Activated naive CD8-positive, alpha-beta T cell (primary cell): ENCODE measurements at regions not wholly inside any gene's neighbourhood (a gene's known extent, or its start where the extent isn't known, plus 50 kb on each side); places are given as distances from the start of the nearest gene placed in this dataset.

Experiments
- H3K27ac Mint-ChIP-seq: one replicate; pipeline ENCODE4 v1.8.0; 2021; ENCODE audit warnings: mixed read lengths
- H3K27me3 Mint-ChIP-seq: one replicate; pipeline ENCODE4 v1.8.0; 2021; ENCODE audit warnings: mixed read lengths
- H3K36me3 Mint-ChIP-seq: one replicate; pipeline ENCODE4 v1.8.0; 2021; ENCODE audit warnings: mixed read lengths
- H3K4me1 Mint-ChIP-seq: one replicate; pipeline ENCODE4 v1.8.0; 2021; ENCODE audit warnings: low read depth, mixed read lengths
- H3K4me3 Mint-ChIP-seq: one replicate; pipeline ENCODE4 v1.8.0; 2021; ENCODE audit warnings: mild to moderate bottlenecking, mixed read lengths
- H3K9me3 Mint-ChIP-seq: one replicate; pipeline ENCODE4 v1.8.0; 2021; ENCODE audit warnings: low read depth, mixed read lengths

GRCh38 chr5:1748271-1748670 is 51.4 kb downstream of the MRPL36 start:
- no peak overlapping the region for H3K27ac Mint-ChIP-seq
- no peaks in the 10 kb centered on the region for H3K36me3 Mint-ChIP-seq
- H3K9me3 Mint-ChIP-seq: no peaks in the 10 kb centered on the region
- no peak overlapping the region for H3K4me3 Mint-ChIP-seq
- peaks cover 4% of the 10 kb centered on the region for H3K27me3 Mint-ChIP-seq
- H3K4me1 Mint-ChIP-seq: no peaks in the 10 kb centered on the region

DNA sequence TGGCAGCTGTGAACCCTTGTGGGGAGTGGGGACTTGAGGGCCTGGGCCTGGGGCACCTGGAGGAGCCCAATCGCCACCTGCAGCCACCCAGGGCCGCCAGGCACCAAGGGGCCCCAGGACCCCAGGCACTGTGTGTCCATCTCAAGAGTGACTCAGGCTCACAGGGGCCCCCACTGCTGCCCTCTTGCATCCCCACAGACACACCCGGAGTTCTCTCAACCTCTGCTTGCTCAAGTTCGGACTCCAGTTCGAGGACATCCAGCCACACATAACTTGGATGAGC is 51.9 kb downstream of the MRPL36 start:
- no peak overlapping the region for H3K27ac Mint-ChIP-seq
- peaks cover 6% of the 10 kb centered on the region for H3K27me3 Mint-ChIP-seq
- no peaks in the 10 kb centered on the region for H3K36me3 Mint-ChIP-seq
- H3K4me3 Mint-ChIP-seq: no peak overlapping the region
- H3K9me3 Mint-ChIP-seq: no peaks in the 10 kb centered on the region
- H3K4me1 Mint-ChIP-seq: no peaks in the 10 kb centered on the region

- peaks cover 8% of the 10 kb centered on the region for H3K27me3 Mint-ChIP-seq
- H3K9me3 Mint-ChIP-seq: peaks cover 2% of the 10 kb centered on the region
- H3K36me3 Mint-ChIP-seq: peaks cover under 1% of the 10 kb centered on the region
- H3K4me1 Mint-ChIP-seq: no peaks in the 10 kb centered on the region
- H3K4me3 Mint-ChIP-seq: no peak overlapping the region
- no peak overlapping the region for H3K27ac Mint-ChIP-seq
Measured at GRCh38 chr5:1747079-1747802, 52.4 kb downstream of the MRPL36 start.

DNA sequence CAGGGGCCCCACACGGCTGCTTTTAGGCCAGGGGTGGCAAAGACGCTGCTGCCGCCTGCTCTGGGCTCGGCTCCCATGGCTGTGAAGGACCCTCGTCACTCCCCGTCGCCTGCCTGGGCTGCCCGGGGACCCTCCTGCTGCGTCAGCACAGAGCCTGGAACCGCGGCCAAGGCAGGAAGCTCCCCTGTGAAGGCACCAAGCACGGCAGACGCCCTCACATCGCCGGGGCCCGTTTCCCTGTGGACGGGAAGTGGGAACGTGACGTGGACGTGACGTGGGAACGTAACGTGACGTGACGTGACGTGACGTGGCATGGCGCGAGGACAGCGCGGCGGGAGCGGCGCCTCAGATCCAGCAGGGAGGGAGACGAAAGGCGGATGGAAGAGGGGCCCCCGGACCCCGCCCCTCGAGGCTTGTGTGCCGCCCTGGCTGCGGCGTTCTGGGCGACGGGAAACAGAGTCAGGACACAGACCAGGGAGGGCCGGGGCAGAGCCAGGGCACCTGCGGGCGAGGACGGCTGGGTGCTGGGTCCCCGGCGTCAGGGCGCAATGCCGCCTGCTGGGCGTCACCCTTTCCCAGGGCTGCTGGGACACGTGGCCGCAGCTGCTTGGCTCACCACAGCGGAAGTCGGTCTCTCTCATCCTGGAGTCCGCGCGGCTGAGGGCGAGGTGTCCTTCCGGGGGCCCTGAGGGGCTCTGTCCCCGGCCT is 53.1 kb downstream of the MRPL36 start:
- Mint-ChIP-seq H3K27me3 (peaks cover 11% of the 10 kb centered on the region), H3K4me3 (no peak overlapping the region)

DNA sequence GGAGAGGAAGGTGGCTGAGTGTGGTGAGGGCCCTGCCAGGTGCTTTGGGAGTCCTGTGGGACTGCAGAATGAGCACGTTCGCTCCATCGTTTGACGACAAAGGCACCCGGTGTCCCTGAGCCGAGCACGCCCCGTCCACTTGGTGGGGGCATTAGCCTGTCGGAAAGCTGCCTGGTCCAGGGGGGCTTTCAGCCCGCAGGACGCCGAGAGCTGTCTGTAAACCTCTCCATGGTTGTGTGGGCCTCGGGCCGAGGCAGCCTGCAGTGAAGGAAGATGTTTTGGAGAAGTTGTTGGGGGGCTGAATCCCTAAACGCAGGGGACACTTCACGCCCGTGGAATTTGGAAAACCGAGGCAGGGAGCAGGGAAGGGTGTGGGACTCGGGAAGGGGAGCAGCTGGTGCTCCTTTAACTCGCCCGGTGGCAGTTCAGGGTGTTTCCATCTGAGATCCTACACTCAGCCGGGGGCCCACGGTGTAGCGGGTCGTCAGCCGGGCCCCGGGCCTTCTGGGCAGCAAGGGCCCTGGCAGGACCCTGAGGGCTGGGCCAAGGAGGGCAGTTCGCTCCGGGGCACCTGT is 53.8 kb downstream of the MRPL36 start:
- H3K4me1 Mint-ChIP-seq: no peaks in the 10 kb centered on the region
- H3K27ac Mint-ChIP-seq: no peak overlapping the region
- peaks cover 10% of the 10 kb centered on the region for H3K9me3 Mint-ChIP-seq
- H3K27me3 Mint-ChIP-seq: peaks cover 14% of the 10 kb centered on the region
- no peak overlapping the region for H3K4me3 Mint-ChIP-seq
- H3K36me3 Mint-ChIP-seq: peaks cover 4% of the 10 kb centered on the region

More for the DNA sequence above, 53.1 kb downstream of the MRPL36 start:
- H3K9me3 Mint-ChIP-seq: peaks cover 9% of the 10 kb centered on the region
- H3K4me1 Mint-ChIP-seq: no peaks in the 10 kb centered on the region
- H3K36me3 Mint-ChIP-seq: peaks cover 3% of the 10 kb centered on the region
- no peak overlapping the region for H3K27ac Mint-ChIP-seq

GRCh38 chr5:1745123-1745795 is 54.4 kb downstream of the MRPL36 start:
- H3K9me3 Mint-ChIP-seq: peaks cover 13% of the 10 kb centered on the region
- no peak overlapping the region for H3K27ac Mint-ChIP-seq
- H3K36me3 Mint-ChIP-seq: peaks cover 7% of the 10 kb centered on the region
- peaks cover 17% of the 10 kb centered on the region for H3K27me3 Mint-ChIP-seq
- H3K4me3 Mint-ChIP-seq: no peak overlapping the region
- no peaks in the 10 kb centered on the region for H3K4me1 Mint-ChIP-seq

DNA sequence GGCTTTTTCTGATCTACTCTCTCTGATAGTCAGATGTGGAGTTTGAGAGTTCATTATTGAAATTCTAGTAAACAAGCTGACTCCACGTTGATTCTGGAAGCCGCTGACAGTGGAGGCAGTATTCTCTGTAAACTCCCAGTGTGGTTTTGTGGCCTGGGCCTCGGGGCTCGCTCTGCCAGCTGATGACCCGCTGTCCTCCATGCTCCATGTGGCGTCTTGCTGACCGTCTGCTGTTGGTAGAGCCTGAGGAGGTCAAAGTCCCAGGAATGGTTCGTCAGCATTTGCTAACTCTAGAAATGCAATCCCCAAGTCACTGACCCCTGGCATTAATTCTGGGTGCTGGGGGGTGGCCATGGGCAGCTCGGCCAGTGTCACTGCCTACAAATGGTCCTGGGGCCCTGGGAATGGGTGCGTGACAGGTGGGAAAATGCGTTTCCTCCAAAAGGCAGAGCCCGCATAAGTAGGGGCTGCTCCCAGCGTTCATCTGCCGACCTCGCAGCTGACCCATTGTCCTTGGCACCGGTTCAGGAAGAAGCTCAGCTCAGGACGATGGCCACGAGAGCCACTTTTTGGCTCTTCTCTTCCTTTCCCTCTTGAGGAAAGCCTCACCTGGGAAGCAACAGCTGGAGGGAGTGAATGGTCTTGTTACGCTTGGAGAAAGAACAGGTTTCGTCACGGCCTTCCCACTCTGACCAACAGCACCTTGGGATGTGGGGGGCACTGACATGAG is 55.1 kb downstream of the MRPL36 start:
- peaks cover 19% of the 10 kb centered on the region for H3K27me3 Mint-ChIP-seq
- no peak overlapping the region for H3K27ac Mint-ChIP-seq
- no peaks in the 10 kb centered on the region for H3K4me1 Mint-ChIP-seq

GRCh38 chr5:1743769-1744085 is 55.9 kb downstream of the MRPL36 start:
- Mint-ChIP-seq H3K27ac (no peak overlapping the region), H3K27me3 (peaks cover 19% of the 10 kb centered on the region), H3K36me3 (peaks cover 7% of the 10 kb centered on the region), H3K9me3 (peaks cover 18% of the 10 kb centered on the region), H3K4me1 (no peaks in the 10 kb centered on the region), H3K4me3 (no peak overlapping the region)

More for the DNA sequence above, 55.1 kb downstream of the MRPL36 start:
- Mint-ChIP-seq H3K9me3 (peaks cover 18% of the 10 kb centered on the region), H3K36me3 (peaks cover 7% of the 10 kb centered on the region), H3K4me3 (no peak overlapping the region)

GRCh38 chr5:1743061-1743768 is 56.4 kb downstream of the MRPL36 start:
- peaks cover 7% of the 10 kb centered on the region for H3K36me3 Mint-ChIP-seq

DNA sequence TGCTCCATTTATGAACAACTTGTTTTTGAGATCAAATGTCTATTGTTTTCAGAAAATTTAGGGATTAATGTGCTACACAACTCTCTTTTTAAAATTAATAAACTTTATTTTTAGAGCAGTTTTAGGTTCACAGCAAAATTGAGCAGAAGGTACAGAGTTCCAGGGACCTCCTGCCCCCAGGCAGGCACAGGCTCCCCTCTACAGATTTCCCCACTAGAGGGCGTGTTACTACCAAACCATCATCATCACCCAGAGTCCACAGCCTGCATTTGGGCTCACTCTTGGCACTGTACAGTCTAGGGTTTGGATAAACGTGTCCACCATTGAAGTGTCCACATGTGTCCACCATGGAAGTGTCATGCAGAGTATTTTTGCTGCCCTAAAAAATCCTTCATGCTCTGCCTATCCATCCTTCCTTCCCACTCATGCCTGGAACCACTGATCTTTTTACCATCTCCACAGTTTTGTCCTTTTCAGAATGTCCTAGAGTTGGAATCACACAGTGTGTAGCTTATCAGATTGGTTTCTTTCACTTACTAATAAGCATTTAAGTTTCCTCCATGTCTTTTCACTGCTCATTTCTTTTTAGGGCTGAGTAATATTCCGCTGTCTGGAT is 61.7 kb downstream of the MRPL36 start:
- H3K4me1 Mint-ChIP-seq: no peaks in the 10 kb centered on the region
- H3K27me3 Mint-ChIP-seq: peaks cover 15% of the 10 kb centered on the region
- no peak overlapping the region for H3K4me3 Mint-ChIP-seq
- no peak overlapping the region for H3K27ac Mint-ChIP-seq
- peaks cover 18% of the 10 kb centered on the region for H3K9me3 Mint-ChIP-seq
- peaks cover 7% of the 10 kb centered on the region for H3K36me3 Mint-ChIP-seq

More at GRCh38 chr5:1743061-1743768, 56.4 kb downstream of the MRPL36 start:
- H3K4me3 Mint-ChIP-seq: no peak overlapping the region
- H3K9me3 Mint-ChIP-seq: peaks cover 18% of the 10 kb centered on the region
- H3K27me3 Mint-ChIP-seq: peaks cover 19% of the 10 kb centered on the region
- H3K27ac Mint-ChIP-seq: no peak overlapping the region
- H3K4me1 Mint-ChIP-seq: no peaks in the 10 kb centered on the region

DNA sequence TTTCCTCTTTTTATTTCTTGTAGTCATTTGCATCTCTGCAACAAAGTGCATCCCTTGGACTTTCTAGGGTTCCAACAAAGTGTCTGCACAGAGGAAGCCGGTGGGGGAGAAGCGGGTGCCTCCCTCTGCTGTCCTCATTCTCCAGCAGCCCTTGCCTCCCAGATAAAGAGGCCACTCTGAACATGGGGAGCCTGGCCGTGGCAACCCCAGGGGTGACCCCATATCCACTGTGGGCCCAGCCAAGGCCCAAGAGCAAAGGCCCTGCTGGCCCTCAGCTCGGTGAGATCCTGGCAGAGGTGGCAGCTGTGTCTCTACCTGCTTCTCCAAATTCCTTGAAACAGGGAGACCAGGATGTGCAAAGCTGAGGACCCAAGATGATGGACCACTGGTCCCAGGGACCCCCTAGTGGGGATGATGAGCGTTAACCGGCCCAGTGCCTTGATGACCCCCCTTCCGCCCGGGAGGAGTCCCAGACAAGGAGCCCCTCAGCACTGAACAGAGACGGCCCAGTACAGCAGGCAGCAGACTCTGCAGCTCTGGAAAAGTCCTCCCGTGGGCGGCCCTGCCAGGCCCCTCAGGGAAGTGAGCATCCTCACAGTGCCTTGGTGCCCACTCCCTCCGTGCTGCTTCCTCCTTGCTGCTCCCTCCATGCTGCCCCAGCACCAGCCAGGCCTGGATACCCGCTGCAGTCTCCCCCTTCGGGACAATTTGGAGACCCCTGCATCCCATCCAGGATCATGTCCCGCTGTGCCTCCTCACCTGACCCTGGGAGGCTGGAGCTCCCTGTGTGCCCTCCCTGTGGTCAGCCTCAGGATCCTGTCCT is 62.5 kb downstream of the MRPL36 start:
- Mint-ChIP-seq H3K36me3 (peaks cover 4% of the 10 kb centered on the region), H3K9me3 (peaks cover 14% of the 10 kb centered on the region), H3K4me3 (no peak overlapping the region), H3K27me3 (peaks cover 12% of the 10 kb centered on the region), H3K27ac (no peak overlapping the region), H3K4me1 (no peaks in the 10 kb centered on the region)

DNA sequence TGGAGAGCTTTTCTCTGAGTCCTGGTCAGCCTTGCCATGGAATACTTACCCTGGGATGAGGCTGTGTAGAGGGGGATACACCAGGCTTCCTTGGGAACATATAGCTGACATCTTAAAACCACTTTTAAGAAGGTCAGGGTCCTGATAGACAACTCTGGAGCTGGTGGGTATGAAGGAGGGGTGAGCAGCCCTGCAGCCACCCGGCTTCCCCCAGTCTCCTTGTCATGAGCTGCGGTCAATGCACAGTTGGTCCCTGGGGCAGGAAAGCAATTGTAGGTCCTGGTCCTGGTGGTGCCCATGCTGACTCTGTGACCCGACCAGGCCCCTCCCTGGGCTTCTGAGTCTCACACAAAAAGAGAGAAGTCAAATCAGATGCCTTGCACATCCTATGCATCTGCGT is 63.6 kb downstream of the MRPL36 start:
- Mint-ChIP-seq H3K9me3 (peaks cover 9% of the 10 kb centered on the region), H3K27me3 (peaks cover 9% of the 10 kb centered on the region), H3K27ac (no peak overlapping the region), H3K4me3 (no peak overlapping the region), H3K4me1 (no peaks in the 10 kb centered on the region), H3K36me3 (peaks cover 4% of the 10 kb centered on the region)

- Mint-ChIP-seq H3K27me3 (peaks cover 4% of the 10 kb centered on the region), H3K4me1 (no peaks in the 10 kb centered on the region), H3K27ac (no peak overlapping the region), H3K4me3 (no peak overlapping the region), H3K36me3 (no peaks in the 10 kb centered on the region), H3K9me3 (peaks cover 5% of the 10 kb centered on the region)
Measured at GRCh38 chr5:1735320-1735970, 64.2 kb downstream of the MRPL36 start.
